ENCODE measurements at regions not wholly inside any gene's neighbourhood (a gene's known extent, or its start where the extent isn't known, plus 50 kb on each side); places are given as distances from the start of the nearest gene placed in this dataset.

DNA sequence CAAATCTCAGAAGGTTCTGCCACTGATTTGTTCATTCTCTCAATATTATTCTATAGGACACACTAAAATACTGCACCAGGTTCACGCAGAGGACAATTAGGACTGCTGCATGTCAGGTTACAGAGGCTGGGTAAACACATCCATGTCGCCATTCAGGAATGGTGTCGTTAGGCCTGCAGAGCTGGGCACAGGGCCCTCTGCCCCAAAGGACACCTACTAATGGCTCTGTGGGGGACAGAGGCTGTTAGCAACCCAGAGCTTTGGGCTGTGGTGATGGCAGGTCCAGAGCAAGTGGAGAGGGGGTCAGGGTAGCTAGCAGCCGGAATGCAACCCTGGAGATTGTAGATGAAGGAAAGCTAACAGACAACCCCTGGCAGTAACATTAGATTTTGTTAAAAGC is 115.9 kb downstream of the TTC32 start:
- no peak for DNase-seq (ENCODE audit: extremely low read depth in 1 of 2, low read depth in 1 of 2)

GRCh38 chr2:19785447-19785846 is 116.3 kb downstream of the TTC32 start:
- no peak for DNase-seq (ENCODE audit: extremely low read depth in 1 of 2, low read depth in 1 of 2)

GRCh38 chr2:19784456-19784855 is 117.3 kb downstream of the TTC32 start:
- no peak for DNase-seq (ENCODE audit: extremely low read depth in 1 of 2, low read depth in 1 of 2)

DNA sequence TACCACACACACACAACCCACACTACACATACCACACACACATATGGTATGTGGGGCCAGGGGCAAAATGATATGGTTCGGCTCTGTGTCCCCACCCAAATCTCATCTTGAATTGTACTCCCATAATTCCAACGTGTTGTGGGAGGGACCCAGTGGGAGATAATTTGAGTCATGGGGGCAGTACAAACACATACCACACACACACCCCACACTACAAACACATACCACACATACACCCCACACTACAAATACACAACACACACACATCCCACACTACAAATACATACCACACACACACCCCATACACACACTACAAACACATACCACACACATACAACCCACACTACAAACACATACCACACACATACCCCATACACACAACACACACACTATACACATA is 117.8 kb downstream of the TTC32 start:
- no peak for DNase-seq (ENCODE audit: extremely low read depth in 1 of 2, low read depth in 1 of 2)

GRCh38 chr2:19776941-19777514 is 124.8 kb downstream of the TTC32 start:
- DNase-seq (ENCODE audit: extremely low read depth in 1 of 2, low read depth in 1 of 2) = no peak

DNA sequence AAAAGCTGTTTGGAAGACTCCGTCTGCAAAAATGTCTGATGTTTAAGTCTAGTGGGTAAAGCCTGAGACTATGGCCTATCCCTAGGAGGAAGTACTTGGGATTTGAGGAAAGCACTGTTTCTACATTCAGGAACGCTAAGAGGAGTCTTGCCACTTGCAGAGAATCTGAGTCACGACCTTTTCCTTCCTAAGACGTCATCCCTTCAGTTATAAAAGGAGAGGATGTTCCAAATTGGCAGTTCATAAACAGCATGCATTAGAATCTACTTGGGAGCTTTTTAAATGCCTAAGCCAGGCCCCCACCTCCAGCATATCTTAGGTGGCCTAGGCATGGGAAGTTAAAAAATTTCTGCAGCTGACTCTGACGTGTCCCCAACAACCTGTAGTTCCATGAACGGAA is 125.9 kb downstream of the TTC32 start:
- DNase-seq (ENCODE audit: extremely low read depth in 1 of 2, low read depth in 1 of 2) = no peak

DNA sequence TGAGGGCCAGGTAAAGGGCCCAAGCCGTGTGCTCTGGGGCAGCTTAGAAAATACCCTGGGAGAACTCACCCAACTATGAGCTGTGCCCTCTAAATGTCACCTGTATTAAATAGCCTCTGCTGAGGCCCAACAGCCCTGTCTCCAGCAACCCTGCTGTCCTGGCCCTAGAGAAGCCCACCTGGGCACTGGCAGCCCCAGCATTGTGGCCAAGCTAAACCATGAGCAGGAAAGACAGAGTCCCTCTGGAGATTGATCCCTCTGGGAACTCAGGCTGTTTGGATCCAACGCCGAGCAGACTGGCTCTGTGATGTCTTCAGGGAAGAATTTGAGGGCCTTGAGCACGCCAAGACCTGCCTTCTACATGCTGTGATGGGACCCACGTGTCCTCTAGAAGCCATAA is 126.5 kb downstream of the TTC32 start:
- DNase-seq (ENCODE audit: extremely low read depth in 1 of 2, low read depth in 1 of 2) = no peak

DNA sequence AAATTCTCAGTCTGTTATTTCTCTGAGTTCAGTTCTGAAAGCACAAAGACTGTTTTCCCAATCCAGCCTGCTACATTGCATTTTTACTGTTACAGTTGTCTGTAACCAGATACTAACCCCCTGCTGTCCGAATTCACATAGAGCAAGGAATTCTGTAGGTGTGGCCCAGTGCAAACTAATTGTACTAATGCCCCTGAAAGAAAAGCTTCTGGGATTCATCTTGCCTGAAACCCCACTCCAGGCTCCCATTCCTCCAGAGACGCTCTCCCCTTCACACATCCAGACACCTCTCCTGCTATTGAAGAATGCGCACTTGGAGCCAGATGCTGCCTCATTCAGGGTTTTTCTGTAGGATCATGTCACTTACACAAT is 127.0 kb downstream of the TTC32 start:
- DNase-seq (ENCODE audit: extremely low read depth in 1 of 2, low read depth in 1 of 2) = no peak

GRCh38 chr2:19772981-19773380 is 128.8 kb downstream of the TTC32 start:
- DNase-seq (ENCODE audit: extremely low read depth in 1 of 2, low read depth in 1 of 2) = no peak

DNA sequence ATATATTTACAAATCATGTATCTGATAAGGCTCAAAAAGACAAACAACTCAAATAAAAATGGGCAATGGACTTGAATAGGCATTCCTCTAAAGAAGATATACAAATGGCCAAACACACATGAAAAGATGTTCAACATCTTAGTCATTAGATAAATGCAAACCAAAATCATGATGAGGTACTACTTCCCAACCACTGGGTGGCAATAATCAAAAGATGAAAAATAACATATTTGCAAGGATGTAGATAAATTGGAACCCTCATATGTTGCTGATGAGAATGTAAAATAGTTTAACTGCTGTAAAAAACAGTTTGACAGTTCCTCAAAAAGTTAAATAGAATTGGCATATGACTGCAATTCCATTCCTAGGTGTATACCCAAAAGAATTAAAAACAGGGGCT is 132.3 kb downstream of the TTC32 start:
- no peak for DNase-seq (ENCODE audit: extremely low read depth in 1 of 2, low read depth in 1 of 2)

DNA sequence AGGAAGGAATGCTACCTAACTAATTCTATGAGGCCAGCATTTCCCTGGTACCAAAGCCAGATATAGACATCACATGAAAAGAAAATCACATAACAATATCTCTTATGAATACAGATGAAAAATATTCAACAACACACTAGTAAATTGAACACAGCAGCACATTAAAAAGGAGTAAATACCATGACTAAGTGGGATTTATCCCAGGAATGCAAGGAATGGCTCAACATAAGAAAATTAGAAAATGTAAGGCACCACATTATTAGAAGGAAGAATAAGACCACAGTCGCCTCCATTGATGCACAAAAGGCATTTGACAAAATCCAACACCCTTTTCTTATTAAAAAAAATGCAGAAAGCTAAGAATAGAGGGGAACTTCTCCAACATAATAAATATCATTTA is 133.9 kb downstream of the TTC32 start:
- DNase-seq (ENCODE audit: extremely low read depth in 1 of 2, low read depth in 1 of 2) = no peak

DNA sequence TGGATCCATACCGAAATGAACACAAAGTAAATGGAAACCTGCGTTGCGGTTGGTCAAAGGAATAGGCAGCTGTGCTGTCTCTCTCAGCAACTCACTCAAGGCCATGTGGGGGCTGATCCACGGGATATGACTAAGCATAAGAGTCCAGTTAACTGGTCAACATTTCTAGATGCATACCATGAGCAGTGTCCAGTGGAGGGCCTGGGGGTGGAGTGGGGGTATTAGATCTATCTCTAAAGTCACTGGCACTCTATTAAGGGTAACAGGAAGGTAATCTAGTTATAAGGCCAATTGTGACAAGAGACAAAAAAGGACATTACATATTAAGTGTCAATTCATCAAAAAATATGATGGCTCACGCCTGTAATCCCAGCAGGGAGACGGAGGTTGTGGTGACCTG is 136.8 kb downstream of the TTC32 start:
- no peak for DNase-seq (ENCODE audit: extremely low read depth in 1 of 2, low read depth in 1 of 2)

GRCh38 chr2:19763731-19764130 is 138.1 kb downstream of the TTC32 start:
- no peak for DNase-seq (ENCODE audit: extremely low read depth in 1 of 2, low read depth in 1 of 2)

GRCh38 chr2:19762959-19763605 is 138.7 kb downstream of the TTC32 start:
- DNase-seq (ENCODE audit: extremely low read depth in 1 of 2, low read depth in 1 of 2) = no peak

DNA sequence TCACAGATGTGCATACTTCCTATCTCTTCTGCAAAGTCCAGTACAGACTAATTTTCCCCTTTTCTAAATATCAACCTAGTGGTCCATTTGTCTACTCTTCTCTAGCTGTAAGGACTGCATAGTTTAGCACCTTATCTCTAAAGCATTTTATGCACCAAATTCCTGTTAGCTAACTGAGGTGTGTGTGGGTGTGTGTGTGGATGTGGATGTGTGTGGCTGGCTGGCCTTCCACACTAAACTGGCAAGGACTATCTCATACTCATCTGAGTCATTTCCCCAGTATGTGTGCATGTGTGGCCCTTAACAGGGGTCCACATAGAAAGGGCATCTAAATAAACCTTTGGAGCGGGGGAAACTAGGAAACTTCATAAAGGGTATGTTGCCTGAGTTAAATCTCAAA is 139.6 kb downstream of the TTC32 start:
- DNase-seq (ENCODE audit: extremely low read depth in 1 of 2, low read depth in 1 of 2) = no peak

- no peak for DNase-seq (ENCODE audit: extremely low read depth in 1 of 2, low read depth in 1 of 2)
Measured at GRCh38 chr2:19759880-19760279, 141.9 kb downstream of the TTC32 start.

DNA sequence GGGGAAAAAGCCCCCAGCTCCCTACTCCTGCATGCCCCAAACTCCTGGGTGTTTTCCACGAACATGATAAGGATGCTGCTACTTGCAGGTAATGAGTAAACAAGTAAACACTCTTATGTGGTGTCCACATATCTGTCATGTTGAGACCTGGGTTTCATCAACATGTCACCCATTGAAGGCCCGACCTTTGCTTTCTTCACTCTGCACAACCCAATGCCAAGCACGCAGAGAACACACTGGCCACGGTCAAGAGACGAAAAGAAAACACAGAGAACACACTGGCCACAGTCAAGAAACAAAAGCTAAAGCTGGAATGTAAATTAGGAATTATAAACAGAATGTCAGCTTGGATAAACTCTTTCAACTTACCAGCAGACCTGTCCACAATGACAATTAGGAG is 143.1 kb downstream of the TTC32 start:
- no peak for DNase-seq (ENCODE audit: extremely low read depth in 1 of 2, low read depth in 1 of 2)

DNA sequence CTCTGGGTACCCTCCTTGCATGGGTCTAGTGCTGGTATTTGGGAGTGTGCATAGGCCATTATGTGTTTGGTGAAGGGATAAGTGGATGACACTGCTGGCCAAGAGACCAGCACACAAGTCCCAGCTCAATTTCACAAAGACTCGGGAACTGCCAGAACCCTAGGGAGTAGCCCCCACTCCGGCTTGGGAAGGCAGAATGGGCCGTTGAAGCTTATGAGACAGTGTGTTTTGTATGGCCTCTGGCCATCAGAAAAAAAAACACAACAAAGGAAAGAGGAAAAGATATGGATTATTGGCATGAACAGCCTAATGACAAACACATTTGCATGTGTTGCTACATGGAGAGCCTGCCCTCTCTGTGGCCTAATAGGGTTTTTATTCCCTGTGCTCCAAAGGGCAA is 144.2 kb downstream of the TTC32 start:
- no peak for DNase-seq (ENCODE audit: extremely low read depth in 1 of 2, low read depth in 1 of 2)

- DNase-seq (ENCODE audit: extremely low read depth in 1 of 2, low read depth in 1 of 2) = no peak
Measured at GRCh38 chr2:19754907-19755306, 146.9 kb downstream of the TTC32 start.

- no peak for DNase-seq (ENCODE audit: extremely low read depth in 1 of 2, low read depth in 1 of 2)
Measured at GRCh38 chr2:19753818-19754217, 148.0 kb downstream of the TTC32 start.

DNA sequence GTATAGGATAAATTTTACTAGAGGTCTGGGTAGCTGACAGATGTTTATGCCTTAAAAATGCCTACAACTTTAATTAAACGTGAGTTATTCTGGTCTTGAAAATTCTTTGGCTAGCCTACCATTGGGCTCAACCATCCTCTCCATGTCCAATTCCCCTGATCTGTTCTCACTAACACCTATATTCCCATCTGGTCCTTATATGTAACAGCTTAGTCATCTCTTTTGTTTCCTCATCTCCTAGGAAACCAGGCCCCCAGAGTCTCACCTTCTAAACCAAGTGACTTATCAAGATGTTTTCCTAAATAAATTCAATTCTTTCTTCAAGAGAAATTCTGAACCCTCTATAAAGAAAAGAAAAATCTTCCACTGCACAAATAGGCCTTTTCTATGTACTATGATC is 148.5 kb downstream of the TTC32 start:
- no peak for DNase-seq (ENCODE audit: extremely low read depth in 1 of 2, low read depth in 1 of 2)

DNA sequence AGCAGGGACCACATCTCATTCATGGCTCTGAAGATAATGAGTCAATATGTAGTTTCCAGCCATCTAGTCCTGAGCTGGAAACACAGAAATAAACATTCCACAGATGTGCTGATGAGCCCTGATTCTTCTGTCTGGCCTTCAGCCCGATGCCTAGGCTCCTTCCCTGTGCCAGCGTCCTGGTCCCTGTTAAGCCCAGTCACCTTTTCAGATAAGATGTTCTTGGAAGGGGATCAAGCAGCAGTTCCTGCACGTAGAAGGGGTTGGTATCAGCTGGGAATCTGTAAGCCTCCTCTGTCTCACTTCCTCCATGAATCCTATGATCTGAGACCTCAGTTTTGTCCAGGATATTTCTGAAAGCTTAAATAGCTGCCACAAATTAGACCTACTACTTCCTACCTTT is 149.3 kb downstream of the TTC32 start:
- no peak for DNase-seq (ENCODE audit: extremely low read depth in 1 of 2, low read depth in 1 of 2)

DNA sequence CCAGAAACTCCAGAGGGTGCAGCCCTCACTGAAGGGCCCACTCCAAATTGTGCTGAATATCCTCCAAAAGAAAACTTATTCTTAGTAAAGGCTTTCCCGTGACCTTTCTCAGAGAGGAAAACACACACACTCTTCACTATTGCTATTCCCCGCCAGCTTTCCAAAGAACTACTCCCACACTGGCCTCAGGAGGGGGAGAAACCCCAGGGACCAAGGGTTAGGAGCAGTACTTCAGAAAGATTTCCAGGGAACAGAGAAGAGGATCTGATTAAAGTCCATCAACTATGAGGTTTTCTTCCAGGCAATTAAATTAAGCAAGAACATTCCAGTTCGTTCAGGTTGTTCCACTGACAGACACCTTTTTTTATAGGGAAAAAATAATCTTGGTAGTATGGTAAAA is 150.2 kb downstream of the TTC32 start:
- DNase-seq (ENCODE audit: extremely low read depth in 1 of 2, low read depth in 1 of 2) = no peak

All from stimulated activated CD8-positive, alpha-beta memory T cell treated with anti-CD3 and anti-CD28 coated beads, Interleukin-7, amount 100 ng/mL, for 48 hours (primary cell).